ENCODE measurements at regions not wholly inside any gene's neighbourhood (a gene's known extent, or its start where the extent isn't known, plus 50 kb on each side); places are given as distances from the start of the nearest gene placed in this dataset.

DNA sequence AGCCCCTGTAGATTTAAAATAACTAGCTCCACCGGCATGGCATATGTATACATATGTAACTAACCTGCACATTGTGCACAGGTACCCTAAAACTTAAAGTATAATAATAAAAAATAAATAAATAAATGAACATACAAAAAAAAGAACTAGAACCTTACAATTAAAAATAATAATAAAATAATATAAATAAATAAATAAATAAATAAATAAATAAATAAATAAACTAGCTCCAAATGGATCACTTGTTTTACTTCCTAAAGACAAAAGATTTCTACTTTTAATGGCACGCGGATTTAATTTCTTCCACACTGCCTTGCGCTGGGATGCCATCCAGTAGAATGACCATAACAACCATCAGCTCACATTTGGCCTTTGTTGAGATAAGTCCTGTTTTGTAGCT is 141.0 kb upstream of the NRSN1 start:
- no peaks in the 10 kb centered on the region for H4K20me1 ChIP-seq (ENCODE audit: low read depth)
- Mint-ChIP-seq H3K36me3 (no peaks in the 10 kb centered on the region), H3K27me3 (ENCODE audit: insufficient read depth, low read depth) (peaks cover 6% of the 10 kb centered on the region), H3K4me3 (no peak overlapping the region), H3K4me1 (peaks cover 18% of the 10 kb centered on the region), H3K9me3 (no peaks in the 10 kb centered on the region), H3K27ac (no peak overlapping the region)
- H3K9ac ChIP-seq, result no peak overlapping the region
- H3K4me1 ChIP-seq, result no peaks in the 10 kb centered on the region
- DNase-seq (ENCODE audit: low spot score), result no peak
- no peak overlapping the region for H3K4me2 ChIP-seq
- H3K27me3 ChIP-seq, result no peaks in the 10 kb centered on the region
- no peaks in the 10 kb centered on the region for H3K9me3 ChIP-seq (ENCODE audit: low read depth)
- H3K4me3 ChIP-seq, result no peak overlapping the region
- H2AFZ ChIP-seq (replicated peaks), result no peak overlapping the region
- H3K79me2 ChIP-seq (ENCODE audit: low read depth), result no peaks in the 10 kb centered on the region
- no peak overlapping the region for H3K27ac ChIP-seq
- H3F3A ChIP-seq (ENCODE audit: low read depth), result no peaks in the 10 kb centered on the region
- no peaks in the 10 kb centered on the region for H3K36me3 ChIP-seq
- TF ChIP-seq, protein P1, sequence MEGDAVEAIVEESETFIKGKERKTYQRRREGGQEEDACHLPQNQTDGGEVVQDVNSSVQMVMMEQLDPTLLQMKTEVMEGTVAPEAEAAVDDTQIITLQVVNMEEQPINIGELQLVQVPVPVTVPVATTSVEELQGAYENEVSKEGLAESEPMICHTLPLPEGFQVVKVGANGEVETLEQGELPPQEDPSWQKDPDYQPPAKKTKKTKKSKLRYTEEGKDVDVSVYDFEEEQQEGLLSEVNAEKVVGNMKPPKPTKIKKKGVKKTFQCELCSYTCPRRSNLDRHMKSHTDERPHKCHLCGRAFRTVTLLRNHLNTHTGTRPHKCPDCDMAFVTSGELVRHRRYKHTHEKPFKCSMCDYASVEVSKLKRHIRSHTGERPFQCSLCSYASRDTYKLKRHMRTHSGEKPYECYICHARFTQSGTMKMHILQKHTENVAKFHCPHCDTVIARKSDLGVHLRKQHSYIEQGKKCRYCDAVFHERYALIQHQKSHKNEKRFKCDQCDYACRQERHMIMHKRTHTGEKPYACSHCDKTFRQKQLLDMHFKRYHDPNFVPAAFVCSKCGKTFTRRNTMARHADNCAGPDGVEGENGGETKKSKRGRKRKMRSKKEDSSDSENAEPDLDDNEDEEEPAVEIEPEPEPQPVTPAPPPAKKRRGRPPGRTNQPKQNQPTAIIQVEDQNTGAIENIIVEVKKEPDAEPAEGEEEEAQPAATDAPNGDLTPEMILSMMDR (IDR thresholded peaks at IDR 0.05), result no peak
- TF ChIP-seq EZH2 (IDR thresholded peaks at IDR 0.05), result no peak
- TF ChIP-seq EZH2phosphoT487 (IDR thresholded peaks at IDR 0.05), result no peak

DNA sequence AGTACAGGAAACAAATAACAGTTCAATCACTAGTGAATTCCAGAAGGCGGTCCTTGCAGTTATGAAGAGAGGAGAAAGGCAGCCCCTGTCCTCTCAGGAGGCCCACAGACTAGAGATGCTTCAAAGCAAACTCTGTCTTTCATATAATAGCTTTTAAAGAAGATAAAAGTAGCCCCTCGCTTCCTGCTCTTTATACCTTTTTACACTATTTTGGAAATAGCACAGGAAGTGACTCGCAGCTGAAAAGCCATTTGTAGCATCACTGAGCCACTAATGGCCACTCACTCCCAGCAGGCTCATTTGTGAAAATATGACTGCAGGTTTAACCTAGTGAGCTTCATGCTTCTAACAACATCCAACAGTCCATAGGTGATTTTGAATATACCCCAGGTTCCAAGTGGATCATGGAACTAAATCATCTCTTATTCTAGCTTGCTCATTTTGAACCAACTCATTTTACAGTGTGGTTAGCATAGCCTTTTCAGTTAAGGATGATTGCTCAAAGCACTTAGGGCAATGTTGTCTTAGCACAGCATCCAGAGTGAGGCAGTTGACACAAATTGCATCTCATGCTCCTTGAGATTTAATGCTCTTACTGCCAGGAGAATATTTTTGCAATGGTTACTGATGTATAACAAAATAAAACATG is 136.0 kb upstream of the NRSN1 start:
- no peaks in the 10 kb centered on the region for H3K36me3 ChIP-seq
- no peaks in the 10 kb centered on the region for H3K79me2 ChIP-seq (ENCODE audit: low read depth)
- no peaks in the 10 kb centered on the region for H3K4me1 Mint-ChIP-seq
- no peak overlapping the region for H3K27ac ChIP-seq
- TF ChIP-seq EZH2 (IDR thresholded peaks at IDR 0.05) (no peak), EZH2phosphoT487 (IDR thresholded peaks at IDR 0.05) (no peak)
- TF ChIP-seq, protein P1 (IDR thresholded peaks at IDR 0.05), result no peak
- peaks cover 7% of the 10 kb centered on the region for H3K9me3 Mint-ChIP-seq
- H4K20me1 ChIP-seq (ENCODE audit: low read depth), result no peaks in the 10 kb centered on the region
- H3K36me3 Mint-ChIP-seq, result no peaks in the 10 kb centered on the region
- no peaks in the 10 kb centered on the region for H3K9me3 ChIP-seq (ENCODE audit: low read depth)
- H3K9ac ChIP-seq, result no peak overlapping the region
- no peak overlapping the region for H3K4me3 ChIP-seq
- H2AFZ ChIP-seq (replicated peaks), result no peak overlapping the region
- no peak overlapping the region for H3K4me3 Mint-ChIP-seq
- no peaks in the 10 kb centered on the region for H3K27me3 ChIP-seq
- no peaks in the 10 kb centered on the region for H3F3A ChIP-seq (ENCODE audit: low read depth)
- no peak overlapping the region for H3K27ac Mint-ChIP-seq
- no peaks in the 10 kb centered on the region for H3K4me1 ChIP-seq
- peaks cover 3% of the 10 kb centered on the region for H3K27me3 Mint-ChIP-seq (ENCODE audit: insufficient read depth, low read depth)
- H3K4me2 ChIP-seq, result no peak overlapping the region
- DNase-seq (ENCODE audit: low spot score), result no peak

DNA sequence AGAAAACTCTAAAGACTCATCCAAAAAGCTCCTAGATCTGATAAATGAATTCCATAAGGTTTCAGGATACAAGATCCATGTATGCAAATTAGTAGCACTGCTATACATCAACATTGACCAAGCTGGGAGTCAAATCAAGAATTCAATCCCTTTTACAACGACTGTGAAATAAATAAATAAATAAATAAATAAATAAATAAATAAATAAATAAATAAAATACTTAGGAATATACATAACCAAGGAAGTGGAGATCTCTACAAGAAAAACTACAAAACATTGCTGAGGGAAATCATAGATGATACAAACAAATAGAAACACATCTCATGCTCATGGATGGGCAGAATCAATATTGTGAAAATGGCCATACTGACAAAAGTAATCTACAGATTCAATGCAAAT is 132.0 kb upstream of the NRSN1 start:
- no peak overlapping the region for H3K27ac Mint-ChIP-seq
- H3K27ac ChIP-seq, result no peak overlapping the region
- H3K79me2 ChIP-seq (ENCODE audit: low read depth), result no peaks in the 10 kb centered on the region
- H4K20me1 ChIP-seq (ENCODE audit: low read depth), result no peaks in the 10 kb centered on the region
- no peaks in the 10 kb centered on the region for H3K36me3 Mint-ChIP-seq
- no peak overlapping the region for H3K9ac ChIP-seq
- no peak overlapping the region for H2AFZ ChIP-seq (replicated peaks)
- H3K4me3 Mint-ChIP-seq, result no peak overlapping the region
- H3K4me1 ChIP-seq, result no peaks in the 10 kb centered on the region
- H3F3A ChIP-seq (ENCODE audit: low read depth), result no peaks in the 10 kb centered on the region
- H3K4me1 Mint-ChIP-seq, result no peaks in the 10 kb centered on the region
- no peak for DNase-seq (ENCODE audit: low spot score)
- no peaks in the 10 kb centered on the region for H3K9me3 ChIP-seq (ENCODE audit: low read depth)
- TF ChIP-seq EZH2 (IDR thresholded peaks at IDR 0.05) (no peak), EZH2phosphoT487 (IDR thresholded peaks at IDR 0.05) (no peak)
- TF ChIP-seq, protein P1 (IDR thresholded peaks at IDR 0.05), result no peak
- H3K9me3 Mint-ChIP-seq, result peaks cover 7% of the 10 kb centered on the region
- no peaks in the 10 kb centered on the region for H3K36me3 ChIP-seq
- H3K27me3 ChIP-seq, result no peaks in the 10 kb centered on the region
- H3K4me2 ChIP-seq, result no peak overlapping the region
- no peak overlapping the region for H3K4me3 ChIP-seq
- no peaks in the 10 kb centered on the region for H3K27me3 Mint-ChIP-seq (ENCODE audit: insufficient read depth, low read depth)

Measured in neural progenitor cell (in vitro differentiated cells).